HG03108 (cell line): ENCODE measurements at regions not wholly inside any gene's neighbourhood (a gene's known extent, or its start where the extent isn't known, plus 50 kb on each side); places are given as distances from the start of the nearest gene placed in this dataset.
"Not testable (repeated sequence)": the region's sequence is repeated elsewhere in the genome, so short reads cannot be mapped to it uniquely, and the experiment has no call there.

Experiments used
- ATAC-seq: cut with Tn5 transposase; IDR thresholded peaks from one replicate; pipeline ENCODE4 v1.9.1; 2021; ENCODE audit warnings: moderate library complexity; ENCODE audit not compliant: unreplicated experiment

GRCh38 chr3:177336873-177337450, 139.7 kb upstream of the TBL1XR1 start:
- no peak for ATAC-seq

DNA sequence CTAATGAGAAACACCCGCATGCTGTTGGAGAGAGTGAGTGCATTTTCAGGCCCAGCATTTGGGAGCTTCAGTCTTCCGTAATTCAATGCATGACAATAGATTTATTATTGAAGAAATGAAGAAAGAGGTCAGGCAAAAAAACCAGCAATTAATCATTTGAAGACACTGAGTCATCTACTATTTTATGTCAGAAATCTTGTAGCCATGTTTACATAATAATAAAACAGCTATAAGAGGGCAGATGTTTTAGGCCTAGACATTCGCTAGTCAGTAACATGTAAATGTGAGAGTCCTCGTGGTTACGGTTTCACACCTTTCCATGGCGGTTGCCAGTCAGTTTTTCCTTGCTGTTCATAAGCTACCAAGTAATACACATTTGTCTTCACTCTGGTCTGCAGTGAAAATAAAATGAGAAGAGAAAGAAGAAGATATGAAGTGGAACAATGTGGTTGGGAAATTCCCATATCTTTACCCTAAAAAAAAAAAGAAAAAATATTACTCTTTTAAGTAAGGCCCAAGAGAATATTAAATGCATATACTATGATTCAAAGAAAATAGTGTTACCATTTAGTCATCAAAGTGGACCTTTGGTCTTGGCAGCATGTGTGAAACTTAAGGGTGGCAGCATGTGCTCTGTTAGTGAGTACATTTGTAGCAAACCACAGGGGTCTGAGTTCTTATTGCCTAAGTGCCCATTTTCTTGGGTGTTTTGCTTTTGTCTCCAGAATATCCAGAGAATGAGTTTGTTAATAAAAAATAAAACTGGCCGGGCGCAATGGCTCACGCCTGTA, 140.5 kb upstream of the TBL1XR1 start:
- ATAC-seq: peak; percentile 71

DNA sequence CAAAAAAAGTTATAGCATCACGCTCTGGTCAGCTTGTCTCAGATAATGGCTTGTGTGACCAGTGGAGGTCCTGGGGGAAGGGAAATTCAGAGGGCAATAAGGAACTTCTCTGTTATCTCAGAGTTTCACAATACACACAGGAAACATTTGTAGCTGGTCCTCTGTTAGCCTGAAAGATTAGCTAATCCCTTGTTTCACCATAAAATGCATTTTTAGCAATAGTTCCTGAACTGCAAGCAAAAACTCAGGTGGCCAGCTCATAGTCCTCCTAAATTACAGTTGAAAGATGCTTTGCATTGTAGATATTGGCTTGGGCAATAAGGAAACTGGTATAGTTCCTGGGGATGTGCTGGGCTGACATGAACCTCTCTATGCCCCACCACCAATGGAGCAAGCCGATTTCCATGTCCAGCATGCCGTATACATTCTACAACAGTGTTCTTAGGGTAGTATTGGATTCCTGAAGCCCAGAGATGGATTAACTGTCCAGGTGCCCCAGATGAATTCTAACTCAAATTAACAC, 141.5 kb upstream of the TBL1XR1 start:
- peak; percentile 36 for ATAC-seq

- ATAC-seq: peak; percentile 11
Observed at GRCh38 chr3:177339220-177339703, 142.0 kb upstream of the TBL1XR1 start.

DNA sequence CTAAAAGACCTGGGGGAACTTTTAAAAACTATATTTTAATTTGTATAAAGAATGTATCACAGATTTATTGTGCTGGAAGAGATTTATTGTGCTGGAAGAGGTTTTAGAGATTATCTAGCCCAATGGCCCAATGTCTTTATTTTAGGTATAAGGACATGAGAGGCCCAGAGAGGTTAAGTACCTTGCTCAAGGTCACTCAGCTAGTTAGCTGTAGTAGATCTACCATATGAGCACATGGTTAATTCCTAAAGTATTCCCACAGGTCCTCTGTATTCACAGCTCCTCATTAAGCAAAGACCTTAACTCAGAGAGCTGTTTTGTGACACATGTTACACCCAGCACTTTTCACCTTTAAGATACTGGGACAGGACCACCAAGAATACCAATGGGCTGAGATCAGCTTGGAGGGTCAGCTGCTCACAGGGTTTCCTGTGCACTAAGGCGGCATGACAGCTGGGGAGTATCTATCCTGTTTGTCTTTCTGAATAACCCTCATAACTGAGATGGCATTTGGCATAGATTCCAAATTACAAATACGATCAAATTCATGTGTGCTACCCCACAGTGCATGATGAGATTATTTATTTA, 143.1 kb upstream of the TBL1XR1 start:
- no peak for ATAC-seq

DNA sequence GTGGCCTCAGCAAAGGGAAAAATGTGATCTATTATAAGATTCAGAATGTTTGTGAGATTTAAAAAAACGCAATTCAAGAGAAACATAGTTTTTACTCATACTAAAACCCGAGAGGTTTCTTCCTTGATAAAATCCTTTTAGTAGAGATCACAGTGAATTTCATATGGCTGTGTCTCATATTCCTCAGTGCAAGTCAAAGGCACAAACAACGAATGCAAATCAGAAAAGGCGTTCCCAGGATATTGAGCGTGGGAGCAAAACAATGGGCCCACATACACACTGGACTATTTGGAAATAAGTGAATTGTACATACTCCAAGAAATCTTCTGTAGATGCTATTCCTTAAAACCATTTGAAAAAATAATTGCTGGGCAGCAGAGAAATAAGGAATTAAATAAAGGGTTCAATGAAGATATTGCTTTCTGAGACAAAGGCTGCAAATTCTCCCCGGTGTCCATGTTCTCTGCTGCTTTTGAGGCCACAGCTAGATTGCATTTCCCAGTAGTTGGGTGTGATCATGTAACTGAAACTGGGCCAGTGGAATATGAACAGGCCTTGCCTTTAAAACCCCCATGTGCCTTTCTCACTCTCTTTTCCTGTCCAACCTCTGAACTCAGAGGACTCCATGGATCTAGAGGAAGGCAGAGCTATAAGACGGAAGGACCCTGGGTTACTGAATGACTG, 144.6 kb upstream of the TBL1XR1 start:
- ATAC-seq: no peak

GRCh38 chr3:177343122-177343625, 145.9 kb upstream of the TBL1XR1 start:
- ATAC-seq: no peak

DNA sequence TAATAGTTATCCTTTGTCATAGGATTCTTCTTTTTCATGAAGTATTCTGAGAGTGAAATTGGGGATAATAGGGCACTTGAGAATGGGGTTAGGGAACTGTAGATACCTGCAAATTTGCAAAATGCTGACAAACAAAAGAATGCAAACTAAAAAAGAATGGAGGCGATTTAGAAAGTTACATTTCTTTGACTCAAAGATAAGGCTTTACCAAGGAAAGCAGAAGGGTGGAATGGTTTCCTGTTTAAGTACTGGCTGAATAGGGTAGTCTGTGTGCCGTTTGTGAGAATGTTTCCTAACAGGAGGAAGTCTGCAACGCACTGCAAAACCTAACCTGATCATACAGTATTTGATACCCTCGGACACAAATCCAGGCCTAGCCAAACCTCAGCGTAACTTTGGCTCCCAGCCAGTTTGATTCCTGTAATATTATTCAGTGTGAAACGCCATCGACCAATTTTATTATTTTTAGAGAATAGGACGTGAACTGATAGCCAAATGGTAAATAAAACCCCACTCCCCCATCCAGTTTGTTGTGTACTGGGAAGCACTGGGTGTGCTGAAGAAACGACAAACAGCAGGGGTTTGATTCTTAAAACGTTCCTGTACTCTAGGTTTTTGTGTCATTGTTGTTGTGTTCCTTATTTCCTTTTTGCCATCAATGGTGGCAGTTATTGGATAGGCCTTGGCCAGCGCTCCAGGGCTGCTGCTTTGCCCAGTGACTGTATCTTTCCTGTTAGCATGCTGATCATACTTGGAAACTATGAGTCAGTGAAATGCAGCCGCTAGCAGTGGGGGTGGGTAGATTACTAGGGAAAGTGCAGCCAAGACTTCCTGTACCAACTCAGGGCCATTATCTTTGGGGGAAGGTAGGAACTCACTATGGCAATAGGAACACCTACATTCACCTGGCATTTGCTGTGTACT, 148.0 kb upstream of the TBL1XR1 start:
- peak; percentile 76 for ATAC-seq

- ATAC-seq: no peak
Observed at GRCh38 chr3:177345973-177346503, 148.8 kb upstream of the TBL1XR1 start.

GRCh38 chr3:177346878-177347277, 149.6 kb upstream of the TBL1XR1 start:
- no peak for ATAC-seq

DNA sequence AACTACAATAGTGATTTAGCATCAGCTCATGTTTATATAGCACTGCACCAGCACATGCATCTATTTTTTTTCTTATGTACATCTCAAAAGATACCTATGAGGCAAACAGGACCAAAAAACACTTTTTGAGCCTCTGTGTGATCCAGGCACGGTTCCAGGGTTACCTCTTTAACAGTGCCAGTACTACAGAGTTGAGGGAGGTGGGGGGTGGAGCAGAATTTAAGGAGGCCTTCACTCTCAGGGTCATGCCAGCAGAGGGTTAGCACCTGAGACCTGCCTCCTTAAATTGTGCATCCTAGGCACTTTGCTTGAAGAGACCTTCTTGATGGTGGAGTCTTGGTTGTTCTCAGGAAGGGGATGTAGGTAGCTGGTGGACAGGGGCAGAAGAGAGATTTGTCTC, 150.3 kb upstream of the TBL1XR1 start:
- ATAC-seq: no peak

- ATAC-seq: no peak
Observed at GRCh38 chr3:177348974-177349373, 151.7 kb upstream of the TBL1XR1 start.

- ATAC-seq: no peak
Observed at GRCh38 chr3:177349384-177349783, 152.1 kb upstream of the TBL1XR1 start.

DNA sequence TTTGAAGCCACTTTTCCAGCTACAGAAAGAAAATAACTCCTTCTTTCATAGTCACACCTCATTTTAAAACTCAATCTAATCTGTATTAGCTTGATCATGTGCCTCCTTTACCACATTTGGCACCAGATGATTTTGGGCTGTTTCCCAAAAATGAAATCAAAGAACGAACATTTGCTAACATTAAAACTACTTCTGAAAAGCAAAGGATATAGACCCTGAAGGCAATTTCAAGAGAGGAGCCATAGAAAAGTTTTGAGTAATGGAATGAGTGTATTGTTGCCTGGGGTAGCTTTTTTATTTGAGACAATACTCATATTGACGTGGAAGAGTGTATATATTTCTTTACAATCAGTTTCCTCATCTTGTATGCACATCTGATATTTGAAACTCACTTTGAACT, 152.8 kb upstream of the TBL1XR1 start:
- no peak for ATAC-seq

DNA sequence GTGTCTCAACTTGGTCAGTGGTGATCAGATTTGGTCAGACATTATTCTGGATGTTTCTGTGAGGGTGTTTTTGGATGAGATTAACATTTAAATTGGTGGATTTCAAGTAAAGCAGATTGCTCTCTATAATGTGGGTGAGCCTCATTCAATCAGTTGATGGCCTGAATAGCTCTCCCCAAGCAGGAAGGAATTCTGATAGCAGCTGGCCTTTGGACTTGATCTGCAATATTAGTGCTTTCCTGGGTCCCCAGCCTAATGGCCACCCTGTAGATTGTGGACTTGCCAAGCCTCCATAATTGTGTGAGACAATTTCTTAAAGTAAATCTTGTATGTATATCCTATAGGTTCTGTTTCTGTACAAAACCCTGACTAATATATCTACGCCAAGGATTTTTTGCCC, 153.9 kb upstream of the TBL1XR1 start:
- ATAC-seq: no peak

DNA sequence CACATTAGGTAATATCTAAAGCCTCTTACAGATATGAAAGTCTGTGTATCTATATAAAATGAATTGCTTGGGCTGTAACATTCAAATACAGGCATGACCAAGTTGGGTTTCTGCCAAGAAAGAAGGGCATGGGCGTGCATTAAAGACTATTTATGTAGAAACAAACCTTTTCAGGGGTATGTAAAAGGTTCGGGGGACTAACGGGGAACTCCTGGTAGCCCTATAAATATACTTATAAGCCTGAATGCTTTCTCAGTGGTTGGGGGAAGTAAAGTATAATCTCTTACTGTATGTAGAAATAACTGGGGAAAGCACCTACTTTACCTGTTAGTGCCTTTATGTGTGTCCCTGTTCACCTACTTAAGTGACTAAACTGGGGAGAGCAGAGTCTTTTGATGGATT, 154.5 kb upstream of the TBL1XR1 start:
- peak; percentile 98 for ATAC-seq

- no peak for ATAC-seq
Observed at GRCh38 chr3:177352424-177352823, 155.1 kb upstream of the TBL1XR1 start.

GRCh38 chr3:177353140-177353539, 155.9 kb upstream of the TBL1XR1 start:
- ATAC-seq: no peak

DNA sequence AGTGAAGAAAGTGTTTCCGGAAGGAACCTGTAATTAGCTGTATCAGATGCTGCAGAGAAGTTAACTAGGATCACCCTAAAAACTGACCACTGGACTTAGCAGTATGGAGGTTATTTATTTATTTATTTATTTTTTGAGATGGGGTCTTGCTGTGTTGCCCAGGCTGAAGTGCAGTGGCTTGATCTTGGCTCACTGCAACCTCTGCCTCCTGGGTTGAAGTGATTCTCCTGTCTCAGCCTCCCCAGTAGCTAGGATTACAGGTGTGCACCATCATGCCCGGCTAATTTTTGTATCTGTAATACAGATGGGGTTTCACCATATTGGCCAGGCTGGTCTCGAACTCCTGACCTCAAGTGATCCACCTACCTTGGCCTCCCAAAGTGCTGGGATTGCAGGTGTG, 156.6 kb upstream of the TBL1XR1 start:
- not testable (repeated sequence) for ATAC-seq

DNA sequence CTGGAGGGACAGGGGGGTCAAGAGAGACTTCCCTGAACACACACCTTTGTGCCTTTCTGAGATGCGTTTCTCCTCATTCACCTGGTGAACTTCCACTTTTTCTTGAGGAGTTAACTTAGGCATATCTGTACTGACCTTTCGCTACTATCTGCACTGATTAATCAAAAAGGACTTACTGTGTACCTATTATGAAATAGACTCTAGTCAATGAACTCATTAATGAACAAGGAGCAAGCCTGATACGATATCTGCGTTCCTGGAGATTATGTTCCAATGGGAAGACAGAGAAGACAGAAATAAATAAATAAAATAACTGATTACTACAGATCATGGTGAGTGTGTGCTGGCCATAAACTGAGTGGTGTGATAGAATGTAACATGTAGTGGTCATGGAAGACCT, 157.2 kb upstream of the TBL1XR1 start:
- ATAC-seq: no peak
